GM19240 (cell line): ENCODE measurements at regions not wholly inside any gene's neighbourhood (a gene's known extent, or its start where the extent isn't known, plus 50 kb on each side); places are given as distances from the start of the nearest gene placed in this dataset.
"Not testable (repeated sequence)": the region's sequence is repeated elsewhere in the genome, so short reads cannot be mapped to it uniquely, and the experiment has no call there.

Experiments
- DNase-seq: peaks from one replicate; pipeline ENCODE4 v3.0.0; 2011; ENCODE audit warnings: low spot score; ENCODE audit not compliant: insufficient read length

- not testable (repeated sequence) for DNase-seq
These were observed 174.4 kb downstream of the TRIM43 start for GRCh38 chr2:95765925-95766910.

- not testable (repeated sequence) for DNase-seq
These were observed 175.7 kb downstream of the TRIM43 start for GRCh38 chr2:95767531-95767930.

- DNase-seq, result not testable (repeated sequence)
These were observed 176.1 kb downstream of the TRIM43 start for GRCh38 chr2:95767950-95768349.

GRCh38 chr2:95769256-95769655 is 177.5 kb downstream of the TRIM43 start:
- not testable (repeated sequence) for DNase-seq

GRCh38 chr2:95770726-95771125 is 178.9 kb downstream of the TRIM43 start:
- not testable (repeated sequence) for DNase-seq

GRCh38 chr2:95774322-95775192 is 182.8 kb downstream of the TRIM43 start:
- not testable (repeated sequence) for DNase-seq

GRCh38 chr2:95775193-95775531 is 183.4 kb downstream of the TRIM43 start:
- not testable (repeated sequence) for DNase-seq
